ENCODE measurements at regions not wholly inside any gene's neighbourhood (a gene's known extent, or its start where the extent isn't known, plus 50 kb on each side); places are given as distances from the start of the nearest gene placed in this dataset.

GRCh38 chr11:81870066-81870412 is 863.6 kb downstream of the FAM181B start (continued):
- TF ChIP-seq JUND (IDR thresholded peaks at IDR 0.05; ENCODE audit: low read length) (no peak), NRF1 (IDR thresholded peaks at IDR 0.05; ENCODE audit: low read depth, low read length) (no peak)

All from H1 (cell line).